Activated T-cell treated with anti-CD3 and anti-CD28 coated beads, Interleukin-2, amount 50 U/mL, for 4 hours (primary cell): ENCODE measurements at regions not wholly inside any gene's neighbourhood (a gene's known extent, or its start where the extent isn't known, plus 50 kb on each side); places are given as distances from the start of the nearest gene placed in this dataset.
"Not testable (repeated sequence)": the region's sequence is repeated elsewhere in the genome, so short reads cannot be mapped to it uniquely, and the experiment has no call there.

Experiments
- ATAC-seq, 2 donors: fragments of 200-7000 bp; cut with Tn5 transposase; one replicate each; pipeline ENCODE4 v1.10.0; 2021
- DNase-seq: peaks from one replicate; pipeline ENCODE4 v3.0.0-alpha.2; 2020
- H3K27me3 Mint-ChIP-seq: one replicate; pipeline ENCODE4 v1.8.0; 2021; ENCODE audit warnings: low read depth, mixed read lengths
- H3K36me3 Mint-ChIP-seq: one replicate; pipeline ENCODE4 v1.8.0; 2022; ENCODE audit warnings: mixed read lengths; ENCODE audit not compliant: insufficient read depth
- H3K4me1 Mint-ChIP-seq: one replicate; pipeline ENCODE4 v1.8.0; 2021; ENCODE audit warnings: low read depth, mixed read lengths
- H3K4me3 Mint-ChIP-seq: one replicate; pipeline ENCODE4 v1.8.0; 2021; ENCODE audit warnings: mild to moderate bottlenecking, moderate library complexity, mixed read lengths
- H3K9me3 Mint-ChIP-seq: one replicate; pipeline ENCODE4 v1.8.0; 2021; ENCODE audit warnings: mixed read lengths

- Mint-ChIP-seq H3K27me3 (no peaks in the 10 kb centered on the region), H3K9me3 (no peaks in the 10 kb centered on the region), H3K4me3 (no peak overlapping the region), H3K36me3 (no peaks in the 10 kb centered on the region), H3K4me1 (no peaks in the 10 kb centered on the region)
- DNase-seq (no peak), ATAC-seq (no peak)
Observed at GRCh38 chr7:24381894-24382505, 98.0 kb downstream of the NPY start.

GRCh38 chr7:24383055-24383454 is 99.1 kb downstream of the NPY start:
- Mint-ChIP-seq H3K27me3 (no peaks in the 10 kb centered on the region), H3K36me3 (no peaks in the 10 kb centered on the region), H3K4me1 (no peaks in the 10 kb centered on the region), H3K9me3 (no peaks in the 10 kb centered on the region), H3K4me3 (no peak overlapping the region)
- DNase-seq = no peak
- no peak for ATAC-seq

- Mint-ChIP-seq H3K36me3 (no peaks in the 10 kb centered on the region), H3K4me3 (no peak overlapping the region), H3K27me3 (no peaks in the 10 kb centered on the region), H3K9me3 (no peaks in the 10 kb centered on the region), H3K4me1 (no peaks in the 10 kb centered on the region)
- ATAC-seq (no peak), DNase-seq (no peak)
Observed at GRCh38 chr7:24384362-24385030, 100.5 kb downstream of the NPY start.

- Mint-ChIP-seq H3K27me3 (peaks cover 6% of the 10 kb centered on the region), H3K4me3 (no peak overlapping the region), H3K4me1 (no peaks in the 10 kb centered on the region), H3K36me3 (no peaks in the 10 kb centered on the region), H3K9me3 (no peaks in the 10 kb centered on the region)
- ATAC-seq (no peak), DNase-seq (no peak)
Observed at GRCh38 chr7:24388212-24388611, 104.2 kb downstream of the NPY start.

GRCh38 chr7:24390376-24391157 is 106.6 kb downstream of the NPY start:
- Mint-ChIP-seq H3K36me3 (no peaks in the 10 kb centered on the region), H3K4me1 (no peaks in the 10 kb centered on the region), H3K9me3 (no peaks in the 10 kb centered on the region), H3K4me3 (no peak overlapping the region), H3K27me3 (peaks cover 6% of the 10 kb centered on the region)
- DNase-seq (no peak), ATAC-seq (no peak)

GRCh38 chr7:24392774-24393173 is 108.8 kb downstream of the NPY start:
- Mint-ChIP-seq H3K4me3 (no peak overlapping the region), H3K27me3 (peaks cover 8% of the 10 kb centered on the region), H3K4me1 (no peaks in the 10 kb centered on the region), H3K36me3 (no peaks in the 10 kb centered on the region), H3K9me3 (no peaks in the 10 kb centered on the region)
- DNase-seq (no peak), ATAC-seq (no peak)

GRCh38 chr7:24395512-24395911 is 111.5 kb downstream of the NPY start:
- no peak for ATAC-seq
- Mint-ChIP-seq H3K36me3 (no peaks in the 10 kb centered on the region), H3K27me3 (peaks cover 8% of the 10 kb centered on the region), H3K4me3 (no peak overlapping the region), H3K4me1 (no peaks in the 10 kb centered on the region), H3K9me3 (no peaks in the 10 kb centered on the region)
- no peak for DNase-seq

- not testable (repeated sequence) for DNase-seq, H3K27me3 Mint-ChIP-seq, H3K36me3 Mint-ChIP-seq, ATAC-seq, H3K4me1 Mint-ChIP-seq, H3K4me3 Mint-ChIP-seq, H3K9me3 Mint-ChIP-seq
Observed at GRCh38 chr7:24396387-24396786, 112.4 kb downstream of the NPY start.

GRCh38 chr7:24401628-24402593 is 117.9 kb downstream of the NPY start:
- peaks cover 8% of the 10 kb centered on the region for H3K4me1 Mint-ChIP-seq
- H3K9me3 Mint-ChIP-seq = no peaks in the 10 kb centered on the region
- DNase-seq = no peak
- H3K36me3 Mint-ChIP-seq = no peaks in the 10 kb centered on the region
- H3K27me3 Mint-ChIP-seq = peaks cover 2% of the 10 kb centered on the region
- ATAC-seq = no peak
- H3K4me3 Mint-ChIP-seq = no peak overlapping the region

GRCh38 chr7:24402655-24403054 is 118.7 kb downstream of the NPY start:
- DNase-seq (no peak), ATAC-seq (no peak)
- Mint-ChIP-seq H3K27me3 (peaks cover under 1% of the 10 kb centered on the region), H3K9me3 (no peaks in the 10 kb centered on the region), H3K36me3 (no peaks in the 10 kb centered on the region), H3K4me3 (no peak overlapping the region), H3K4me1 (peaks cover 8% of the 10 kb centered on the region)

- Mint-ChIP-seq H3K9me3 (no peaks in the 10 kb centered on the region), H3K36me3 (no peaks in the 10 kb centered on the region)
Observed at GRCh38 chr7:24403557-24403956, 119.6 kb downstream of the NPY start.

GRCh38 chr7:24404315-24404714 is 120.3 kb downstream of the NPY start:
- Mint-ChIP-seq H3K9me3 (no peaks in the 10 kb centered on the region), H3K4me3 (no peak overlapping the region), H3K36me3 (no peaks in the 10 kb centered on the region), H3K27me3 (no peaks in the 10 kb centered on the region), H3K4me1 (peaks cover 8% of the 10 kb centered on the region)
- DNase-seq (no peak), ATAC-seq (no peak)

More at GRCh38 chr7:24403557-24403956, 119.6 kb downstream of the NPY start:
- Mint-ChIP-seq H3K4me1 (peaks cover 8% of the 10 kb centered on the region), H3K27me3 (no peaks in the 10 kb centered on the region), H3K4me3 (no peak overlapping the region)
- DNase-seq (no peak), ATAC-seq (no peak)

- DNase-seq (no peak), ATAC-seq (no peak)
- Mint-ChIP-seq H3K27me3 (no peaks in the 10 kb centered on the region), H3K9me3 (no peaks in the 10 kb centered on the region), H3K36me3 (no peaks in the 10 kb centered on the region), H3K4me3 (no peak overlapping the region), H3K4me1 (peaks cover 8% of the 10 kb centered on the region)
Observed at GRCh38 chr7:24405002-24405401, 121.0 kb downstream of the NPY start.
